HEK293 (cell line): ENCODE measurements at regions not wholly inside any gene's neighbourhood (a gene's known extent, or its start where the extent isn't known, plus 50 kb on each side); places are given as distances from the start of the nearest gene placed in this dataset.

Experiments
- CTCF ChIA-PET: fragments of 350-600 bp; formaldehyde crosslinking; extraction: SDS; loops from one replicate; lab custom pipeline; 2021; ENCODE audit warnings: antibody characterized with exemption; lab: Yijun Ruan, JAX
- POLR2A ChIA-PET: fragments of 300-600 bp; formaldehyde crosslinking; extraction: SDS; loops from one replicate; lab custom pipeline; 2020; ENCODE audit warnings: antibody characterized with exemption, inconsistent platforms; lab: Yijun Ruan, JAX
- H3K27ac ChIP-seq: fragments of 200-500 bp; sonication (Bioruptor generic); 2 replicates; pipeline ENCODE4 v1.5.1; 2014; ENCODE audit warnings: low read depth, low read length, control low read depth, inconsistent platforms; ENCODE audit errors: extremely low read depth
- H3K36me3 ChIP-seq, 2 experiments: fragments of 200-500 bp in 1 of 2; sonication (Bioruptor generic) in 1 of 2; 1 replicate in 1 of 2; 2 replicates in 1 of 2; pipeline ENCODE4 v1.5.1; 2014 to 2017; ENCODE audit warnings: inconsistent platforms in 2 of 2, low read length in 2 of 2; ENCODE audit not compliant: control insufficient read depth in 2 of 2, insufficient read depth in 1 of 2
- H3K4me1 ChIP-seq: fragments of 200-500 bp; sonication (Bioruptor generic); 2 replicates; pipeline ENCODE4 v1.5.1; 2014; ENCODE audit warnings: mild to moderate bottlenecking, low read length, inconsistent platforms; ENCODE audit not compliant: control insufficient read depth, insufficient read depth
- H3K4me3 ChIP-seq: 2 replicates; pipeline ENCODE4 v1.5.1; 2011; ENCODE audit warnings: low read depth, mild to moderate bottlenecking, control low read depth, low read length, moderate library complexity
- H3K9me3 ChIP-seq: fragments of 200-500 bp; sonication (Bioruptor generic); 2 replicates; pipeline ENCODE4 v1.5.1; 2014; ENCODE audit warnings: low read depth, low read length, inconsistent platforms; ENCODE audit not compliant: control insufficient read depth, insufficient read depth
- BCL11B ChIP-seq: fragments of 450-650 bp; formaldehyde crosslinking; IDR thresholded peaks from 2 replicates; pipeline ENCODE4 v1.5.1; 2016; ENCODE audit warnings: low read depth, missing biosample characterization, missing genetic modification characterization
- HOXD13 ChIP-seq: sonication (generic); formaldehyde crosslinking; IDR thresholded peaks from 2 replicates; pipeline ENCODE4 v1.8.0; 2022; ENCODE audit warnings: missing genetic modification reagents, borderline replicate concordance
- IKZF3 ChIP-seq: fragments of 450-650 bp; IDR thresholded peaks from 2 replicates; pipeline ENCODE4 v1.5.0; 2018; ENCODE audit warnings: missing biosample characterization, mild to moderate bottlenecking, missing genetic modification characterization, moderate library complexity
- KLF8 ChIP-seq: fragments of 450-650 bp; formaldehyde crosslinking; IDR thresholded peaks from 2 replicates; pipeline ENCODE4 v1.5.1; 2016; ENCODE audit warnings: missing biosample characterization, missing genetic modification characterization
- SCRT1 ChIP-seq: fragments of 450-650 bp; formaldehyde crosslinking; IDR thresholded peaks from 2 replicates; pipeline ENCODE4 v1.5.1; 2016; ENCODE audit warnings: missing biosample characterization, missing genetic modification characterization, borderline replicate concordance
- TCF7L2 ChIP-seq: IDR thresholded peaks from 2 replicates; pipeline ENCODE4 v1.6.1; 2011; ENCODE audit warnings: low read depth, mild to moderate bottlenecking, inconsistent platforms, low read length, moderate library complexity, borderline replicate concordance
- ZBTB7A ChIP-seq: fragments of 450-650 bp; formaldehyde crosslinking; IDR thresholded peaks from 2 replicates; pipeline ENCODE4 v1.5.1; 2016; ENCODE audit warnings: low read depth, missing biosample characterization, missing genetic modification characterization
- ZEB2 ChIP-seq: fragments of 450-650 bp; formaldehyde crosslinking; IDR thresholded peaks from 2 replicates; pipeline ENCODE4 v1.5.1; 2016; ENCODE audit warnings: missing biosample characterization, missing genetic modification characterization
- ZNF132 ChIP-seq: fragments of 450-650 bp; formaldehyde crosslinking; IDR thresholded peaks from 2 replicates; pipeline ENCODE4 v1.5.1; 2017; ENCODE audit warnings: missing biosample characterization, missing genetic modification characterization, borderline replicate concordance
- ZNF155 ChIP-seq: fragments of 450-650 bp; formaldehyde crosslinking; IDR thresholded peaks from 2 replicates; pipeline ENCODE4 v1.5.1; 2016; ENCODE audit warnings: missing biosample characterization, missing genetic modification characterization
- ZNF223 ChIP-seq: fragments of 450-650 bp; formaldehyde crosslinking; IDR thresholded peaks from 2 replicates; pipeline ENCODE4 v1.5.1; 2016; ENCODE audit warnings: missing biosample characterization, missing genetic modification characterization
- ZNF335 ChIP-seq: fragments of 450-650 bp; formaldehyde crosslinking; conservative IDR thresholded peaks from 2 replicates; pipeline ENCODE4 v1.5.1; 2016; ENCODE audit warnings: missing biosample characterization, missing genetic modification characterization
- ZNF423 ChIP-seq: fragments of 450-650 bp; formaldehyde crosslinking; IDR thresholded peaks from 2 replicates; pipeline ENCODE4 v1.5.1; 2016; ENCODE audit warnings: missing biosample characterization, missing genetic modification characterization
- ZNF473 ChIP-seq: fragments of 450-650 bp; formaldehyde crosslinking; IDR thresholded peaks from 2 replicates; pipeline ENCODE4 v1.5.1; 2017; ENCODE audit warnings: missing biosample characterization, missing genetic modification characterization
- ZNF510 ChIP-seq: fragments of 450-650 bp; formaldehyde crosslinking; IDR thresholded peaks from 2 replicates; pipeline ENCODE4 v1.5.1; 2018; ENCODE audit warnings: mild to moderate bottlenecking, missing genetic modification characterization, missing biosample characterization; ENCODE audit not compliant: insufficient replicate concordance
- ZNF558 ChIP-seq: fragments of 450-650 bp; formaldehyde crosslinking; IDR thresholded peaks from 2 replicates; pipeline ENCODE4 v1.5.1; 2016; ENCODE audit warnings: missing biosample characterization, missing genetic modification characterization
- ZNF571 ChIP-seq: fragments of 450-650 bp; formaldehyde crosslinking; IDR thresholded peaks from 2 replicates; pipeline ENCODE4 v1.5.0; 2017; ENCODE audit warnings: missing biosample characterization, missing genetic modification characterization
- ZNF621 ChIP-seq: fragments of 450-650 bp; formaldehyde crosslinking; IDR thresholded peaks from 2 replicates; pipeline ENCODE4 v1.5.1; 2017; ENCODE audit warnings: missing biosample characterization, missing genetic modification characterization
- TF ChIP-seq, protein P1 (sequence below): fragments of 450-650 bp; formaldehyde crosslinking; IDR thresholded peaks from 2 replicates; pipeline ENCODE4 v1.5.1; 2016; ENCODE audit warnings: missing biosample characterization, missing genetic modification characterization
- TF ChIP-seq, protein P2 (sequence below): fragments of 450-650 bp; formaldehyde crosslinking; IDR thresholded peaks from 2 replicates; pipeline ENCODE4 v1.5.1; 2016; ENCODE audit warnings: missing biosample characterization, missing genetic modification characterization
- TF ChIP-seq, protein P3 (sequence below): fragments of 450-650 bp; formaldehyde crosslinking; IDR thresholded peaks from 2 replicates; pipeline ENCODE4 v1.5.1; 2016; ENCODE audit warnings: missing biosample characterization, missing genetic modification characterization
- TF ChIP-seq, protein P4 (sequence below): fragments of 450-650 bp; formaldehyde crosslinking; IDR thresholded peaks from 2 replicates; pipeline ENCODE4; 2016; ENCODE audit warnings: missing biosample characterization, missing genetic modification characterization
- TF ChIP-seq, protein P5 (sequence below): fragments of 450-650 bp; formaldehyde crosslinking; IDR thresholded peaks from 2 replicates; pipeline ENCODE4 v1.5.1; 2016; ENCODE audit warnings: missing biosample characterization, missing genetic modification characterization, borderline replicate concordance

DNA sequence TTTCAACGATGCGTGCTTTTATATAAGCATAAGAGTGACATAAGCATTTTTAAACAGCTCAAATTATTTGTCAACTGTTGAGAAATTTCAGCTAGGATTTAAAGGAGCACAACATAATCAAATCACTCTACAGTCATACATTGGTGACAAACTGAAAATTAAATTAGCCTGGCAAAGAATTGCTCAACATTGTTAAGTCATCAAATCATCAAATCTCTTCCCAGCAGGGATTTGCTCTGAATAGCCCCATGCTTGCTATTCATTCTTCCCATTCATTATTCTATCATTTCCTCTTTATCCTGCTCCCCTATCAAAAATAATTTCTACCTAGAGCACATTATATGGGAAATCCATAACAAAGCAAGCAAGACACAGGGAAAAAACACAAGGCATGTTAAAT lies 198.7 kb upstream of the LUZP2 start:
- H3K4me3 ChIP-seq: no peak overlapping the region
- no peaks in the 10 kb centered on the region for H3K36me3 ChIP-seq
- ChIA-PET CTCF (no interaction called here), POLR2A (no interaction called here)
- H3K4me1 ChIP-seq: no peaks in the 10 kb centered on the region
- no peak overlapping the region for H3K27ac ChIP-seq
- no peaks in the 10 kb centered on the region for H3K9me3 ChIP-seq
- no peak for TF ChIP-seq BCL11B
- TF ChIP-seq, protein P1, sequence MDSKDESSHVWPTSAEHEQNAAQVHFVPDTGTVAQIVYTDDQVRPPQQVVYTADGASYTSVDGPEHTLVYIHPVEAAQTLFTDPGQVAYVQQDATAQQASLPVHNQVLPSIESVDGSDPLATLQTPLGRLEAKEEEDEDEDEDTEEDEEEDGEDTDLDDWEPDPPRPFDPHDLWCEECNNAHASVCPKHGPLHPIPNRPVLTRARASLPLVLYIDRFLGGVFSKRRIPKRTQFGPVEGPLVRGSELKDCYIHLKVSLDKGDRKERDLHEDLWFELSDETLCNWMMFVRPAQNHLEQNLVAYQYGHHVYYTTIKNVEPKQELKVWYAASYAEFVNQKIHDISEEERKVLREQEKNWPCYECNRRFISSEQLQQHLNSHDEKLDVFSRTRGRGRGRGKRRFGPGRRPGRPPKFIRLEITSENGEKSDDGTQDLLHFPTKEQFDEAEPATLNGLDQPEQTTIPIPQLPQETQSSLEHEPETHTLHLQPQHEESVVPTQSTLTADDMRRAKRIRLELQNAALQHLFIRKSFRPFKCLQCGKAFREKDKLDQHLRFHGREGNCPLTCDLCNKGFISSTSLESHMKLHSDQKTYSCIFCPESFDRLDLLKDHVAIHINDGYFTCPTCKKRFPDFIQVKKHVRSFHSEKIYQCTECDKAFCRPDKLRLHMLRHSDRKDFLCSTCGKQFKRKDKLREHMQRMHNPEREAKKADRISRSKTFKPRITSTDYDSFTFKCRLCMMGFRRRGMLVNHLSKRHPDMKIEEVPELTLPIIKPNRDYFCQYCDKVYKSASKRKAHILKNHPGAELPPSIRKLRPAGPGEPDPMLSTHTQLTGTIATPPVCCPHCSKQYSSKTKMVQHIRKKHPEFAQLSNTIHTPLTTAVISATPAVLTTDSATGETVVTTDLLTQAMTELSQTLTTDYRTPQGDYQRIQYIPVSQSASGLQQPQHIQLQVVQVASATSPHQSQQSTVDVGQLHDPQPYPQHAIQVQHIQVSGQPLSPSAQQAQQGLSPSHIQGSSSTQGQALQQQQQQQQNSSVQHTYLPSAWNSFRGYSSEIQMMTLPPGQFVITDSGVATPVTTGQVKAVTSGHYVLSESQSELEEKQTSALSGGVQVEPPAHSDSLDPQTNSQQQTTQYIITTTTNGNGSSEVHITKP (tag by site-specific recombination): no peak
- TF ChIP-seq, protein P2, sequence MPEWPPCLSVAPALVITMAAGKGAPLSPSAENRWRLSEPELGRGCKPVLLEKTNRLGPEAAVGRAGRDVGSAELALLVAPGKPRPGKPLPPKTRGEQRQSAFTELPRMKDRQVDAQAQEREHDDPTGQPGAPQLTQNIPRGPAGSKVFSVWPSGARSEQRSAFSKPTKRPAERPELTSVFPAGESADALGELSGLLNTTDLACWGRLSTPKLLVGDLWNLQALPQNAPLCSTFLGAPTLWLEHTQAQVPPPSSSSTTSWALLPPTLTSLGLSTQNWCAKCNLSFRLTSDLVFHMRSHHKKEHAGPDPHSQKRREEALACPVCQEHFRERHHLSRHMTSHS: no peak
- no peak for TF ChIP-seq ZNF423
- TF ChIP-seq ZNF510 (tag by site-specific recombination): no peak
- no peak for TF ChIP-seq IKZF3 (tag by site-specific recombination)
- no peak for TF ChIP-seq ZNF223 (tag by site-specific recombination)
- no peak for TF ChIP-seq HOXD13
- no peak for TF ChIP-seq SCRT1 (tag by site-specific recombination)
- TF ChIP-seq, protein P3, sequence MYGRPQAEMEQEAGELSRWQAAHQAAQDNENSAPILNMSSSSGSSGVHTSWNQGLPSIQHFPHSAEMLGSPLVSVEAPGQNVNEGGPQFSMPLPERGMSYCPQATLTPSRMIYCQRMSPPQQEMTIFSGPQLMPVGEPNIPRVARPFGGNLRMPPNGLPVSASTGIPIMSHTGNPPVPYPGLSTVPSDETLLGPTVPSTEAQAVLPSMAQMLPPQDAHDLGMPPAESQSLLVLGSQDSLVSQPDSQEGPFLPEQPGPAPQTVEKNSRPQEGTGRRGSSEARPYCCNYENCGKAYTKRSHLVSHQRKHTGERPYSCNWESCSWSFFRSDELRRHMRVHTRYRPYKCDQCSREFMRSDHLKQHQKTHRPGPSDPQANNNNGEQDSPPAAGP (tag by site-specific recombination): no peak
- no peak for TF ChIP-seq ZNF473 (tag by site-specific recombination)
- no peak for TF ChIP-seq ZNF132 (tag by site-specific recombination)
- no peak for TF ChIP-seq ZEB2 (tag by site-specific recombination)
- TF ChIP-seq ZNF571: no peak
- TF ChIP-seq ZBTB7A (tag by site-specific recombination): no peak
- TF ChIP-seq ZNF558 (tag by site-specific recombination): no peak
- TF ChIP-seq ZNF335: no peak

DNA sequence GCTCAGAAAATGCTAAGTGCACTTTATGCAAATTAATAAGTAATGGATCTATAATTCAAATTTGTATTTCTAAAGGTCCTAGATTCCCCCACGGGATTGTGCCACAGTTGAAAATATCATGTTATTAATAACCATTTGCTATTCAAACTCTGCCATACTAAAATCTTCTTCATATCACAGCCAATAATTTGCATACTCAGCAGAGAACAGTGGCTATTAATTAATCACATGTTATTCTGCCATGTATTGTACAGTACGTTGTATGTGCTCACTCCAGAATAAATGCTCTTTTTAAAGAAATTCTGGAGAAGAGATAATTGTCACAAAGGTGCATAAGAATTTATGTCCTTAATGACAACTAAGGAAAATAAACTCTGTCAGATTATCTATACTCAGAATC lies 184.9 kb upstream of the LUZP2 start:
- ChIA-PET CTCF (no interaction called here), POLR2A (no interaction called here)
- Histone ChIP-seq H3K9me3 (no peaks in the 10 kb centered on the region), H3K36me3 (no peaks in the 10 kb centered on the region), H3K4me3 (no peak overlapping the region), H3K27ac (no peak overlapping the region), H3K4me1 (no peaks in the 10 kb centered on the region)
- TF ChIP-seq, protein P4, sequence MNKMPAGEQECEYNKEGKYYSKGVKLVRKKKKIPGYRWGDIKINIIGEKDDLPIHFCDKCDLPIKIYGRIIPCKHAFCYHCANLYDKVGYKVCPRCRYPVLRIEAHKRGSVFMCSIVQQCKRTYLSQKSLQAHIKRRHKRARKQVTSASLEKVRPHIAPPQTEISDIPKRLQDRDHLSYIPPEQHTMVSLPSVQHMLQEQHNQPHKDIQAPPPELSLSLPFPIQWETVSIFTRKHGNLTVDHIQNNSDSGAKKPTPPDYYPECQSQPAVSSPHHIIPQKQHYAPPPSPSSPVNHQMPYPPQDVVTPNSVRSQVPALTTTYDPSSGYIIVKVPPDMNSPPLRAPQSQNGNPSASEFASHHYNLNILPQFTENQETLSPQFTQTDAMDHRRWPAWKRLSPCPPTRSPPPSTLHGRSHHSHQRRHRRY: no peak
- no peak for TF ChIP-seq TCF7L2
- no peak for TF ChIP-seq KLF8
- TF ChIP-seq, protein P5, sequence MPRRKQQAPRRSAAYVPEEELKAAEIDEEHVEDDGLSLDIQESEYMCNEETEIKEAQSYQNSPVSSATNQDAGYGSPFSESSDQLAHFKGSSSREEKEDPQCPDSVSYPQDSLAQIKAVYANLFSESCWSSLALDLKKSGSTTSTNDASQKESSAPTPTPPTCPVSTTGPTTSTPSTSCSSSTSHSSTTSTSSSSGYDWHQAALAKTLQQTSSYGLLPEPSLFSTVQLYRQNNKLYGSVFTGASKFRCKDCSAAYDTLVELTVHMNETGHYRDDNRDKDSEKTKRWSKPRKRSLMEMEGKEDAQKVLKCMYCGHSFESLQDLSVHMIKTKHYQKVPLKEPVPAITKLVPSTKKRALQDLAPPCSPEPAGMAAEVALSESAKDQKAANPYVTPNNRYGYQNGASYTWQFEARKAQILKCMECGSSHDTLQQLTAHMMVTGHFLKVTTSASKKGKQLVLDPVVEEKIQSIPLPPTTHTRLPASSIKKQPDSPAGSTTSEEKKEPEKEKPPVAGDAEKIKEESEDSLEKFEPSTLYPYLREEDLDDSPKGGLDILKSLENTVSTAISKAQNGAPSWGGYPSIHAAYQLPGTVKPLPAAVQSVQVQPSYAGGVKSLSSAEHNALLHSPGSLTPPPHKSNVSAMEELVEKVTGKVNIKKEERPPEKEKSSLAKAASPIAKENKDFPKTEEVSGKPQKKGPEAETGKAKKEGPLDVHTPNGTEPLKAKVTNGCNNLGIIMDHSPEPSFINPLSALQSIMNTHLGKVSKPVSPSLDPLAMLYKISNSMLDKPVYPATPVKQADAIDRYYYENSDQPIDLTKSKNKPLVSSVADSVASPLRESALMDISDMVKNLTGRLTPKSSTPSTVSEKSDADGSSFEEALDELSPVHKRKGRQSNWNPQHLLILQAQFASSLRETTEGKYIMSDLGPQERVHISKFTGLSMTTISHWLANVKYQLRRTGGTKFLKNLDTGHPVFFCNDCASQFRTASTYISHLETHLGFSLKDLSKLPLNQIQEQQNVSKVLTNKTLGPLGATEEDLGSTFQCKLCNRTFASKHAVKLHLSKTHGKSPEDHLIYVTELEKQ (tag by site-specific recombination): no peak
- no peak for TF ChIP-seq ZNF621 (tag by site-specific recombination)
- TF ChIP-seq ZNF155 (tag by site-specific recombination): no peak
